ENCODE measurements at regions not wholly inside any gene's neighbourhood (a gene's known extent, or its start where the extent isn't known, plus 50 kb on each side); places are given as distances from the start of the nearest gene placed in this dataset.

DNA sequence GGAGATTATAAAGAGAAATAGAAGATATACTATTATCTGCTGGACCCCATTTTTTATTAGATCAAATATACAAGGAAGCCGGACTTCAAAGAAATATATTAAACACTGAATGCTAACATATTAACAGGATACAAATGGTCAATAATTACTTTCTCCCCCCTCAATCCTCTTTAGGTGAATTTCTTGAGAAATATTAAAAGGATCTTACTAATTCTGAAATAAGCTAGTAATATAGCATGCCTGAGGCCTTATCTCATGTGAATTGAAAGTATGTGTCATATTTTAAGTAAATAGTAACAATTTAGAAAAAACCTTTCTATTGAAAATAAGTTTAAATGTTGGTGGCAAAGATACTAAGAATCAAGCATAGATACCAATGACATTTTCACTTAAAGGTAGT, 954.7 kb upstream of the MAN1A1 start:
- CTCF ChIA-PET = no interaction called here

DNA sequence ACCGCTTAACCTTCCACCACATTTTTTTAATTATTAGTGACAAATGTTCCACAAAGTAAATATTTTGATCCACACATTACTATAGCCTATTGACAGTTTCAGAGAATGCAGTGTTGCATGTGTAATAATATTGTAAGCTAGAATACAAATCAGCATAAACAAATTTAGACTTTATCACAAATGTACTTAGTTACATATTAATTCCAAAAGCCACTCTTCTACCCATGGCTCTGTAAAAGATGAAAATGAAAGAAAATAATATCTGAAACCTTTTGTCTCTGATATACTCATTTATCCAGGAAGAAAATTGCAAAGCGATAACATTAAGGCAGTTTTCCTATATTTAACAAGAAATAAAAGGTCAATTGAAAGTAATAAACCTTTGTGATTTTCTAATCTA, 954.0 kb upstream of the MAN1A1 start:
- no peak overlapping the region for H3K27ac Mint-ChIP-seq
- ChIA-PET CTCF (no interaction called here), POLR2A (no interaction called here)
- no peaks in the 10 kb centered on the region for H3K36me3 Mint-ChIP-seq
- no peaks in the 10 kb centered on the region for H3K9me3 Mint-ChIP-seq
- no peaks in the 10 kb centered on the region for H3K27me3 Mint-ChIP-seq (ENCODE audit: low read depth)
- H3K4me3 Mint-ChIP-seq = no peak overlapping the region
- ATAC-seq (no peak), DNase-seq (ENCODE audit: low spot score) (no peak)
- TF ChIP-seq NR2C2 (CRISPR knock-in tag; IDR thresholded peaks at IDR 0.05) (no peak), FOXK1 (CRISPR knock-in tag; IDR thresholded peaks at IDR 0.05) (no peak), RELA (CRISPR knock-in tag; IDR thresholded peaks at IDR 0.05; ENCODE audit: borderline replicate concordance) (no peak), RORB (CRISPR knock-in tag; IDR thresholded peaks at IDR 0.05) (no peak), ERG (CRISPR knock-in tag; IDR thresholded peaks at IDR 0.05) (no peak), FOXP4 (CRISPR knock-in tag; IDR thresholded peaks at IDR 0.05) (no peak), TEAD4 (CRISPR knock-in tag; IDR thresholded peaks at IDR 0.05) (no peak)
- no peaks in the 10 kb centered on the region for H3K4me1 Mint-ChIP-seq

More for the DNA sequence above, 954.7 kb upstream of the MAN1A1 start:
- no peaks in the 10 kb centered on the region for H3K4me1 Mint-ChIP-seq
- POLR2A ChIA-PET = interaction anchor here (0.5 kb wide), 1 partner anchor 250 kb away, joined by 3 read pairs; no protein-coding TSS in a partner anchor
- H3K27me3 Mint-ChIP-seq (ENCODE audit: low read depth) = no peaks in the 10 kb centered on the region
- H3K36me3 Mint-ChIP-seq = no peaks in the 10 kb centered on the region
- H3K4me3 Mint-ChIP-seq = no peak overlapping the region
- DNase-seq (ENCODE audit: low spot score) (no peak), ATAC-seq (no peak)
- no peak overlapping the region for H3K27ac Mint-ChIP-seq
- no peaks in the 10 kb centered on the region for H3K9me3 Mint-ChIP-seq
- TF ChIP-seq ZNF671 (CRISPR knock-in tag; IDR thresholded peaks at IDR 0.05) (no peak), RORB (CRISPR knock-in tag; IDR thresholded peaks at IDR 0.05) (no peak), USF2 (CRISPR knock-in tag; IDR thresholded peaks at IDR 0.05) (no peak)

GRCh38 chr6:120302041-120302440, 952.5 kb upstream of the MAN1A1 start:
- H3K27me3 Mint-ChIP-seq (ENCODE audit: low read depth) = no peaks in the 10 kb centered on the region
- CTCF ChIA-PET = no interaction called here
- H3K27ac Mint-ChIP-seq = no peak overlapping the region
- H3K4me1 Mint-ChIP-seq = peaks cover 4% of the 10 kb centered on the region
- DNase-seq (ENCODE audit: low spot score) (no peak), ATAC-seq (no peak)
- no peak overlapping the region for H3K4me3 Mint-ChIP-seq
- POLR2A ChIA-PET = no interaction called here
- H3K9me3 Mint-ChIP-seq = no peaks in the 10 kb centered on the region
- no peaks in the 10 kb centered on the region for H3K36me3 Mint-ChIP-seq
- TF ChIP-seq JUN (CRISPR knock-in tag; IDR thresholded peaks at IDR 0.05) = no peak
- TF ChIP-seq HMGA2 (CRISPR knock-in tag; IDR thresholded peaks at IDR 0.05) = no peak
- TF ChIP-seq, protein P1, sequence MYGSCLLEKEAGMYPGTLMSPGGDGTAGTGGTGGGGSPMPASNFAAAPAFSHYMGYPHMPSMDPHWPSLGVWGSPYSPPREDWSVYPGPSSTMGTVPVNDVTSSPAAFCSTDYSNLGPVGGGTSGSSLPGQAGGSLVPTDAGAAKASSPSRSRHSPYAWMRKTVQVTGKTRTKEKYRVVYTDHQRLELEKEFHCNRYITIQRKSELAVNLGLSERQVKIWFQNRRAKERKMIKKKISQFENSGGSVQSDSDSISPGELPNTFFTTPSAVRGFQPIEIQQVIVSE (CRISPR knock-in tag; IDR thresholded peaks at IDR 0.05; ENCODE audit: borderline replicate concordance) = no peak
- TF ChIP-seq CREM (CRISPR knock-in tag; IDR thresholded peaks at IDR 0.05) = no peak
- no peak for TF ChIP-seq ZNF425 (CRISPR knock-in tag; conservative IDR thresholded peaks at IDR 0.05)
- TF ChIP-seq MYBL2 (CRISPR knock-in tag; IDR thresholded peaks at IDR 0.05) = no peak
- TF ChIP-seq SMAD3 (CRISPR knock-in tag; IDR thresholded peaks at IDR 0.05; ENCODE audit: borderline replicate concordance) = no peak
- TF ChIP-seq NFATC4 (CRISPR knock-in tag; IDR thresholded peaks at IDR 0.05) = no peak
- TF ChIP-seq PRRX2 (CRISPR knock-in tag; IDR thresholded peaks at IDR 0.05) = no peak
